Skin of body (tissue), 1 donor: ENCODE measurements at regions not wholly inside any gene's neighbourhood (a gene's known extent, or its start where the extent isn't known, plus 50 kb on each side); places are given as distances from the start of the nearest gene placed in this dataset.
"Not testable (repeated sequence)": the region's sequence is repeated elsewhere in the genome, so short reads cannot be mapped to it uniquely, and the experiment has no call there.

ENCODE experiments used
- DNase-seq: peaks from one replicate; lab custom pipeline; 2025; lab: John Stamatoyannopoulos, UW

- DNase-seq: no peak
These were observed 69.7 kb downstream of the RPS6KA4 start for GRCh38 chr11:64428693-64429092.

GRCh38 chr11:64429970-64430369 is 71.0 kb downstream of the RPS6KA4 start:
- DNase-seq: no peak

GRCh38 chr11:64430645-64431044 is 71.7 kb downstream of the RPS6KA4 start:
- no peak for DNase-seq

GRCh38 chr11:64436000-64436399 is 77.0 kb downstream of the RPS6KA4 start:
- no peak for DNase-seq

- DNase-seq: no peak
These were observed 78.5 kb downstream of the RPS6KA4 start for GRCh38 chr11:64437426-64437825.

- no peak for DNase-seq
These were observed 80.2 kb downstream of the RPS6KA4 start for GRCh38 chr11:64438986-64439771.

- DNase-seq: not testable (repeated sequence)
These were observed 81.0 kb downstream of the RPS6KA4 start for GRCh38 chr11:64439772-64440491.

- DNase-seq: no peak
These were observed 82.2 kb downstream of the RPS6KA4 start for GRCh38 chr11:64441127-64441526.

GRCh38 chr11:64443001-64443400 is 84.0 kb downstream of the RPS6KA4 start:
- no peak for DNase-seq

- DNase-seq: peak; percentile 6
These were observed 86.0 kb downstream of the RPS6KA4 start for GRCh38 chr11:64444838-64445441.

GRCh38 chr11:64445651-64446050 is 86.7 kb downstream of the RPS6KA4 start:
- no peak for DNase-seq

- DNase-seq: peak; percentile 50
These were observed 89.1 kb downstream of the RPS6KA4 start for GRCh38 chr11:64447831-64448598.

- peak; percentile 16 for DNase-seq
These were observed 89.8 kb downstream of the RPS6KA4 start for GRCh38 chr11:64448599-64449380.

GRCh38 chr11:64449381-64450167 is 90.6 kb downstream of the RPS6KA4 start:
- DNase-seq: peak; percentile 21

GRCh38 chr11:64450168-64450560 is 91.2 kb downstream of the RPS6KA4 start:
- no peak for DNase-seq

GRCh38 chr11:64451856-64452255 is 92.9 kb downstream of the RPS6KA4 start:
- DNase-seq: no peak

GRCh38 chr11:64453466-64453865 is 94.5 kb downstream of the RPS6KA4 start:
- DNase-seq: no peak

- no peak for DNase-seq
These were observed 96.7 kb downstream of the RPS6KA4 start for GRCh38 chr11:64455456-64456261.
